ENCODE measurements at regions not wholly inside any gene's neighbourhood (a gene's known extent, or its start where the extent isn't known, plus 50 kb on each side); places are given as distances from the start of the nearest gene placed in this dataset.

- no peaks in the 10 kb centered on the region for H3F3A ChIP-seq (ENCODE audit: low read length, unreplicated experiment)
- no peaks in the 10 kb centered on the region for H3K79me2 ChIP-seq (ENCODE audit: low read length)
- H4K20me1 ChIP-seq (ENCODE audit: low read length), result no peaks in the 10 kb centered on the region
- H2AFZ ChIP-seq (ENCODE audit: low read length), result no peak overlapping the region
- ChIA-PET POLR2A (ENCODE audit: unreplicated experiment) (no interaction called here), CTCF (no interaction called here)
- TF ChIP-seq CTCF (conservative IDR thresholded peaks at IDR 0.05; ENCODE audit: low read depth, low read length), result no peak
- TF ChIP-seq EZH2phosphoT487 (IDR thresholded peaks at IDR 0.05; ENCODE audit: borderline replicate concordance, low read length), result no peak
- TF ChIP-seq EZH2 (IDR thresholded peaks at IDR 0.05; ENCODE audit: low read length, unreplicated experiment), result no peak
- no peaks in the 10 kb centered on the region for H3K9me2 ChIP-seq (replicated peaks; ENCODE audit: low read length)
- DNase-seq, result no peak
- intact Hi-C loops (cut with micrococcal nuclease), result no loop called here
- no peak overlapping the region for H3K4me2 ChIP-seq (ENCODE audit: low read length)
- H3K27me3 ChIP-seq (ENCODE audit: low read length), result no peaks in the 10 kb centered on the region
- no peak overlapping the region for H3K27ac ChIP-seq (ENCODE audit: low read length)
- no peak for ATAC-seq
- H3K4me3 ChIP-seq (ENCODE audit: low read length), result no peak overlapping the region
- no peaks in the 10 kb centered on the region for H3K9me3 ChIP-seq (ENCODE audit: low read length)
- H3K36me3 ChIP-seq (ENCODE audit: low read depth, low read length), result no peaks in the 10 kb centered on the region
- BruUV-seq (replicated peaks), result no TSS peak
- no peak overlapping the region for H3K9ac ChIP-seq (ENCODE audit: low read length)
- peaks cover 9% of the 10 kb centered on the region for H3K4me1 ChIP-seq (ENCODE audit: insufficient read depth, low read length)
Measured at GRCh38 chr2:113832795-113833290, 57.0 kb upstream of the ACTR3 start.

- intact Hi-C loops (cut with micrococcal nuclease), result no loop called here
- no peaks in the 10 kb centered on the region for H4K20me1 ChIP-seq (ENCODE audit: low read length)
- no peaks in the 10 kb centered on the region for H3K27me3 ChIP-seq (ENCODE audit: low read length)
- peak; percentile 51 for ATAC-seq
- BruUV-seq (replicated peaks), result no TSS peak
- no peaks in the 10 kb centered on the region for H3K9me2 ChIP-seq (replicated peaks; ENCODE audit: low read length)
- no peaks in the 10 kb centered on the region for H3K9me3 ChIP-seq (ENCODE audit: low read length)
- CTCF ChIA-PET, result no interaction called here
- no peaks in the 10 kb centered on the region for H3K79me2 ChIP-seq (ENCODE audit: low read length)
- peak overlapping the region; percentile 81 for H2AFZ ChIP-seq (ENCODE audit: low read length)
- no peak overlapping the region for H3K4me3 ChIP-seq (ENCODE audit: low read length)
- H3K4me1 ChIP-seq (ENCODE audit: insufficient read depth, low read length), result peaks cover 9% of the 10 kb centered on the region
- peak overlapping the region; percentile 40; the same call in 1 of the 2 replicates for H3K4me2 ChIP-seq (ENCODE audit: low read length)
- DNase-seq, result peak; percentile 79
- H3K27ac ChIP-seq (ENCODE audit: low read length), result peak overlapping the region; percentile 73
- TF ChIP-seq EZH2 (IDR thresholded peaks at IDR 0.05; ENCODE audit: low read length, unreplicated experiment), result no peak
- no peak for TF ChIP-seq EZH2phosphoT487 (IDR thresholded peaks at IDR 0.05; ENCODE audit: borderline replicate concordance, low read length)
- TF ChIP-seq CTCF (conservative IDR thresholded peaks at IDR 0.05; ENCODE audit: low read depth, low read length), result no peak
- H3K9ac ChIP-seq (ENCODE audit: low read length), result 0 out of 2 replicates have a peak overlapping the region, but pooled peaks have one; percentile 40
- POLR2A ChIA-PET (ENCODE audit: unreplicated experiment), result interaction anchor here (0.5 to 1.0 kb wide), 2 partner anchors 13 to 45 kb away, joined by 3 to 6 read pairs; no protein-coding TSS in a partner anchor
- no peaks in the 10 kb centered on the region for H3K36me3 ChIP-seq (ENCODE audit: low read depth, low read length)
- no peaks in the 10 kb centered on the region for H3F3A ChIP-seq (ENCODE audit: low read length, unreplicated experiment)
Measured at GRCh38 chr2:113831161-113831560, 58.7 kb upstream of the ACTR3 start.

GRCh38 chr2:113829761-113830160 lies 60.1 kb upstream of the ACTR3 start:
- Histone ChIP-seq H3K4me3 (ENCODE audit: low read length) (no peak overlapping the region), H3K9me2 (replicated peaks; ENCODE audit: low read length) (no peaks in the 10 kb centered on the region), H4K20me1 (ENCODE audit: low read length) (no peaks in the 10 kb centered on the region), H3K9ac (ENCODE audit: low read length) (no peak overlapping the region), H3K4me1 (ENCODE audit: insufficient read depth, low read length) (peaks cover 9% of the 10 kb centered on the region), H3K79me2 (ENCODE audit: low read length) (no peaks in the 10 kb centered on the region), H3K9me3 (ENCODE audit: low read length) (no peaks in the 10 kb centered on the region), H3K27me3 (ENCODE audit: low read length) (no peaks in the 10 kb centered on the region), H3K4me2 (ENCODE audit: low read length) (no peak overlapping the region), H2AFZ (ENCODE audit: low read length) (no peak overlapping the region), H3F3A (ENCODE audit: low read length, unreplicated experiment) (no peaks in the 10 kb centered on the region), H3K36me3 (ENCODE audit: low read depth, low read length) (no peaks in the 10 kb centered on the region), H3K27ac (ENCODE audit: low read length) (no peak overlapping the region)
- no TSS peak for BruUV-seq (replicated peaks)
- CTCF ChIA-PET, result no interaction called here
- DNase-seq (no peak), ATAC-seq (no peak)
- POLR2A ChIA-PET (ENCODE audit: unreplicated experiment), result no interaction called here
- no peak for TF ChIP-seq CTCF (conservative IDR thresholded peaks at IDR 0.05; ENCODE audit: low read depth, low read length)
- TF ChIP-seq EZH2 (IDR thresholded peaks at IDR 0.05; ENCODE audit: low read length, unreplicated experiment), result no peak
- no peak for TF ChIP-seq EZH2phosphoT487 (IDR thresholded peaks at IDR 0.05; ENCODE audit: borderline replicate concordance, low read length)
- intact Hi-C loops (cut with micrococcal nuclease), result no loop called here

All from PC-3 (cell line).